Left renal pelvis (tissue), 4 donors: ENCODE measurements at regions not wholly inside any gene's neighbourhood (a gene's known extent, or its start where the extent isn't known, plus 50 kb on each side); places are given as distances from the start of the nearest gene placed in this dataset.

Experiments
- DNase-seq, 4 donors: peaks; one replicate each; pipeline ENCODE4 v3.0.0-alpha.2; 2013; ENCODE audit warnings: low read depth in 4 of 4, low spot score in 3 of 4

GRCh38 chr20:1720845-1721475 lies 63.4 kb upstream of the SIRPG start:
- DNase-seq, result no peak

- DNase-seq, result no peak
These were observed 62.6 kb upstream of the SIRPG start for GRCh38 chr20:1720226-1720625.

GRCh38 chr20:1718604-1719384 lies 61.2 kb upstream of the SIRPG start:
- DNase-seq, result no peak

GRCh38 chr20:1712634-1713624 lies 55.4 kb upstream of the SIRPG start:
- no peak for DNase-seq

GRCh38 chr20:1711826-1712601 lies 54.4 kb upstream of the SIRPG start:
- no peak for DNase-seq

- DNase-seq, result no peak
These were observed 53.7 kb upstream of the SIRPG start for GRCh38 chr20:1711266-1711665.

- DNase-seq, result no peak
These were observed 52.9 kb upstream of the SIRPG start for GRCh38 chr20:1710484-1710883.

- DNase-seq, result no peak
These were observed 50.2 kb upstream of the SIRPG start for GRCh38 chr20:1707588-1708449.
